WTC11 (cell line): ENCODE measurements at regions not wholly inside any gene's neighbourhood (a gene's known extent, or its start where the extent isn't known, plus 50 kb on each side); places are given as distances from the start of the nearest gene placed in this dataset.

Experiments used
- ATAC-seq: fragments of 200-7000 bp; cut with Tn5 transposase; 2 replicates; pipeline ENCODE4 v1.10.0; 2021; ENCODE audit warnings: mild to moderate bottlenecking, moderate library complexity
- CTCF ChIA-PET: fragments of 300-600 bp; sonication (Branson Sonifier 250); formaldehyde crosslinking; loops from one replicate; lab custom pipeline; 2021; ENCODE audit warnings: antibody characterized with exemption; lab: Charles Lee
- POLR2A ChIA-PET: fragments of 350-600 bp; sonication (Branson Sonifier 250); formaldehyde crosslinking; loops from one replicate; lab custom pipeline; 2021; ENCODE audit warnings: antibody characterized with exemption; lab: Charles Lee
- DNase-seq: peaks from one replicate; pipeline ENCODE4 v3.0.0; 2021; ENCODE audit warnings: low spot score
- H3K27ac Mint-ChIP-seq: 2 replicates; pipeline ENCODE4 v1.8.0; 2021; ENCODE audit warnings: mixed read lengths
- H3K27me3 Mint-ChIP-seq: 2 replicates; pipeline ENCODE4 v1.8.0; 2021; ENCODE audit warnings: low read depth, mild to moderate bottlenecking, moderate library complexity, mixed read lengths
- H3K36me3 Mint-ChIP-seq: 2 replicates; pipeline ENCODE4 v1.8.0; 2021; ENCODE audit warnings: mixed read lengths
- H3K4me1 Mint-ChIP-seq: 2 replicates; pipeline ENCODE4 v1.8.0; 2022; ENCODE audit warnings: mixed read lengths
- H3K4me3 Mint-ChIP-seq: 2 replicates; pipeline ENCODE4 v1.8.0; 2021; ENCODE audit warnings: mild to moderate bottlenecking, moderate library complexity, mixed read lengths
- H3K9me3 Mint-ChIP-seq: 2 replicates; pipeline ENCODE4 v1.8.0; 2021; ENCODE audit warnings: mixed read lengths
- CREM ChIP-seq: sonication (generic); formaldehyde crosslinking; IDR thresholded peaks from 2 replicates; pipeline ENCODE4 v1.8.1; 2022; ENCODE audit warnings: mild to moderate bottlenecking, missing genetic modification reagents, moderate library complexity
- ELF4 ChIP-seq: sonication (generic); formaldehyde crosslinking; IDR thresholded peaks from 2 replicates; pipeline ENCODE4 v1.8.1; 2022; ENCODE audit warnings: low read depth, mild to moderate bottlenecking, moderate library complexity, missing genetic modification reagents
- ESRRA ChIP-seq: sonication (generic); formaldehyde crosslinking; IDR thresholded peaks from 2 replicates; pipeline ENCODE4 v1.8.1; 2022; ENCODE audit warnings: mild to moderate bottlenecking, missing genetic modification reagents, borderline replicate concordance
- ETV6 ChIP-seq: sonication (generic); formaldehyde crosslinking; IDR thresholded peaks from 2 replicates; pipeline ENCODE4 v1.8.1; 2022; ENCODE audit warnings: mild to moderate bottlenecking, missing genetic modification reagents
- GABPB1 ChIP-seq: sonication (generic); formaldehyde crosslinking; IDR thresholded peaks from 2 replicates; pipeline ENCODE4 v1.8.1; 2023; ENCODE audit warnings: mild to moderate bottlenecking, missing genetic modification reagents
- GRHL2 ChIP-seq: fragments of 250-450 bp; sonication (Bioruptor Pico); IDR thresholded peaks from 2 replicates; pipeline ENCODE4 v1.8.0; 2022; ENCODE audit warnings: mild to moderate bottlenecking, moderate library complexity; ENCODE audit not compliant: insufficient replicate concordance, severe bottlenecking
- HMGA2 ChIP-seq: fragments of 250-450 bp; sonication (Bioruptor Pico); IDR thresholded peaks from 2 replicates; pipeline ENCODE4 v1.4.0; 2021; ENCODE audit warnings: mild to moderate bottlenecking, moderate library complexity
- IRF2 ChIP-seq: sonication (generic); formaldehyde crosslinking; IDR thresholded peaks from 2 replicates; pipeline ENCODE4 v1.8.0; 2022; ENCODE audit warnings: low read depth, missing genetic modification reagents, borderline replicate concordance
- JAZF1 ChIP-seq: fragments of 250-450 bp; sonication (Bioruptor Pico); IDR thresholded peaks from 2 replicates; pipeline ENCODE4 v1.9.0; 2021; ENCODE audit warnings: moderate library complexity, mild to moderate bottlenecking, inconsistent platforms
- KAT7 ChIP-seq: sonication (generic); formaldehyde crosslinking; IDR thresholded peaks from 2 replicates; pipeline ENCODE4 v1.8.1; 2023; ENCODE audit warnings: missing genetic modification reagents, mild to moderate bottlenecking, borderline replicate concordance
- PRRX2 ChIP-seq: fragments of 250-450 bp; sonication (Bioruptor Pico); IDR thresholded peaks from 2 replicates; pipeline ENCODE4 v1.8.0; 2021; ENCODE audit warnings: mild to moderate bottlenecking
- ZBTB21 ChIP-seq: sonication (generic); formaldehyde crosslinking; IDR thresholded peaks from 2 replicates; pipeline ENCODE4 v1.8.1; 2023; ENCODE audit warnings: mild to moderate bottlenecking, missing genetic modification reagents, borderline replicate concordance
- ZNF219 ChIP-seq: sonication (generic); formaldehyde crosslinking; IDR thresholded peaks from 2 replicates; pipeline ENCODE4 v1.8.0; 2023; ENCODE audit warnings: missing genetic modification reagents, mild to moderate bottlenecking, borderline replicate concordance
- ZNF317 ChIP-seq: sonication (generic); formaldehyde crosslinking; IDR thresholded peaks from 2 replicates; pipeline ENCODE4 v1.8.1; 2023; ENCODE audit warnings: low read depth, mild to moderate bottlenecking, moderate library complexity, missing genetic modification reagents, borderline replicate concordance
- ZNF396 ChIP-seq: fragments of 250-450 bp; sonication (Bioruptor Pico); IDR thresholded peaks from 2 replicates; pipeline ENCODE4 v1.8.0; 2021; ENCODE audit warnings: mild to moderate bottlenecking, moderate library complexity, borderline replicate concordance
- TF ChIP-seq, protein P1 (sequence below): sonication (generic); formaldehyde crosslinking; IDR thresholded peaks from 2 replicates; pipeline ENCODE4 v1.8.0; 2022; ENCODE audit warnings: mild to moderate bottlenecking, missing genetic modification reagents
- TF ChIP-seq, protein P2 (sequence below): sonication (generic); formaldehyde crosslinking; IDR thresholded peaks from 2 replicates; pipeline ENCODE4 v1.8.1; 2023; ENCODE audit warnings: mild to moderate bottlenecking, missing genetic modification reagents, borderline replicate concordance
- TF ChIP-seq, protein P3 (sequence below): fragments of 250-450 bp; sonication (Bioruptor Pico); conservative IDR thresholded peaks from 2 replicates; pipeline ENCODE4 v1.9.0; 2021; ENCODE audit warnings: mild to moderate bottlenecking
- TF ChIP-seq, protein P4 (sequence below): sonication (generic); formaldehyde crosslinking; IDR thresholded peaks from 2 replicates; pipeline ENCODE4 v1.8.1; 2022; ENCODE audit warnings: missing genetic modification reagents, borderline replicate concordance
- TF ChIP-seq, protein P5 (sequence below): sonication (generic); formaldehyde crosslinking; IDR thresholded peaks from 2 replicates; pipeline ENCODE4 v1.8.1; 2022; ENCODE audit warnings: mild to moderate bottlenecking, moderate library complexity, missing genetic modification reagents

DNA sequence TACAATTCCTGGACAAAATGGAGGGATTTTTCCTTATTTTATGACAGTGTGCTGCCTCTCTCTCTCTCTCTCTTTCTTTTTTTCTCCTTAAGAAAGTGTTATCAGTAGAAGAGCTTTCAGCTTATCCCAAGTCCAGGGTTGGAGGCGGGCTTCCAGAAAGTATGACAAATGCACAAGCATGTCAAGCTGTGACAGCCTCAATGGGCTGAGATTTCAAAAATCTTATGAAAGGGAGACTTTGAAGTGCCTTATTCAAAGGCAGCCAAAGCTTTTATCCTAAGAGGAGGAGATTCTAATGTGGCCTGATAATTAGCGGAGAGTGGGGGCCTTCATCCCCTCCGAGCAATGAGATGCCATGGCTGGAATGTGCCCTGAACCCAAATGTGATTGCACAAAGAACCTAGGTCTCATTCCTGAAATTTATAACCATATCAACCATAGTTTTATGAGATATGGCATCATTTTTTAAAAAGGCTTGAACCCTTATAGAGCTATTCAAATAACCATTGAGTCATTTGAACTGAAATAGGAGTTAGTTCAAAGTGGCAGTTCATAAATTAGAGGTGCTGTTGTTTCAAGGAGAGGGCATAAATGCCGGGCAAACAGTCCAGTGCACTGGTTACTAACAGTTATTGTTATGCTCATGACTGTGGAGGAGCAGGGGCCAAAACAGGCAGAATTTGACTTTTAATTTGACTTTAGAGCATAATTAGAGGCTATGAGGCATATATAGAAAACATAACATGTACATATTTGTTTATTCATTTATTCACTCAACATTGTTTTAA, 261.6 kb upstream of the THRB start:
- H3K27ac Mint-ChIP-seq: no peak overlapping the region
- no peaks in the 10 kb centered on the region for H3K27me3 Mint-ChIP-seq
- no peaks in the 10 kb centered on the region for H3K9me3 Mint-ChIP-seq
- ATAC-seq: no peak
- TF ChIP-seq ZNF396 (CRISPR knock-in tag) (no peak), ZNF219 (CRISPR knock-in tag) (no peak), ETV6 (CRISPR knock-in tag) (no peak), ELF4 (CRISPR knock-in tag) (no peak), ZBTB21 (CRISPR knock-in tag) (no peak), JAZF1 (CRISPR knock-in tag) (no peak), GABPB1 (CRISPR knock-in tag) (no peak), HMGA2 (CRISPR knock-in tag) (no peak), ZNF317 (CRISPR knock-in tag) (no peak), CREM (CRISPR knock-in tag) (no peak), PRRX2 (CRISPR knock-in tag) (no peak), ESRRA (CRISPR knock-in tag) (no peak), IRF2 (no peak), GRHL2 (no peak), KAT7 (CRISPR knock-in tag) (no peak)
- TF ChIP-seq, protein P1, sequence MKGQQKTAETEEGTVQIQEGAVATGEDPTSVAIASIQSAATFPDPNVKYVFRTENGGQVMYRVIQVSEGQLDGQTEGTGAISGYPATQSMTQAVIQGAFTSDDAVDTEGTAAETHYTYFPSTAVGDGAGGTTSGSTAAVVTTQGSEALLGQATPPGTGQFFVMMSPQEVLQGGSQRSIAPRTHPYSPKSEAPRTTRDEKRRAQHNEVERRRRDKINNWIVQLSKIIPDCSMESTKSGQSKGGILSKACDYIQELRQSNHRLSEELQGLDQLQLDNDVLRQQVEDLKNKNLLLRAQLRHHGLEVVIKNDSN (CRISPR knock-in tag): no peak
- TF ChIP-seq, protein P2, sequence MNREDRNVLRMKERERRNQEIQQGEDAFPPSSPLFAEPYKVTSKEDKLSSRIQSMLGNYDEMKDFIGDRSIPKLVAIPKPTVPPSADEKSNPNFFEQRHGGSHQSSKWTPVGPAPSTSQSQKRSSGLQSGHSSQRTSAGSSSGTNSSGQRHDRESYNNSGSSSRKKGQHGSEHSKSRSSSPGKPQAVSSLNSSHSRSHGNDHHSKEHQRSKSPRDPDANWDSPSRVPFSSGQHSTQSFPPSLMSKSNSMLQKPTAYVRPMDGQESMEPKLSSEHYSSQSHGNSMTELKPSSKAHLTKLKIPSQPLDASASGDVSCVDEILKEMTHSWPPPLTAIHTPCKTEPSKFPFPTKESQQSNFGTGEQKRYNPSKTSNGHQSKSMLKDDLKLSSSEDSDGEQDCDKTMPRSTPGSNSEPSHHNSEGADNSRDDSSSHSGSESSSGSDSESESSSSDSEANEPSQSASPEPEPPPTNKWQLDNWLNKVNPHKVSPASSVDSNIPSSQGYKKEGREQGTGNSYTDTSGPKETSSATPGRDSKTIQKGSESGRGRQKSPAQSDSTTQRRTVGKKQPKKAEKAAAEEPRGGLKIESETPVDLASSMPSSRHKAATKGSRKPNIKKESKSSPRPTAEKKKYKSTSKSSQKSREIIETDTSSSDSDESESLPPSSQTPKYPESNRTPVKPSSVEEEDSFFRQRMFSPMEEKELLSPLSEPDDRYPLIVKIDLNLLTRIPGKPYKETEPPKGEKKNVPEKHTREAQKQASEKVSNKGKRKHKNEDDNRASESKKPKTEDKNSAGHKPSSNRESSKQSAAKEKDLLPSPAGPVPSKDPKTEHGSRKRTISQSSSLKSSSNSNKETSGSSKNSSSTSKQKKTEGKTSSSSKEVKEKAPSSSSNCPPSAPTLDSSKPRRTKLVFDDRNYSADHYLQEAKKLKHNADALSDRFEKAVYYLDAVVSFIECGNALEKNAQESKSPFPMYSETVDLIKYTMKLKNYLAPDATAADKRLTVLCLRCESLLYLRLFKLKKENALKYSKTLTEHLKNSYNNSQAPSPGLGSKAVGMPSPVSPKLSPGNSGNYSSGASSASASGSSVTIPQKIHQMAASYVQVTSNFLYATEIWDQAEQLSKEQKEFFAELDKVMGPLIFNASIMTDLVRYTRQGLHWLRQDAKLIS (CRISPR knock-in tag): no peak
- TF ChIP-seq, protein P3, sequence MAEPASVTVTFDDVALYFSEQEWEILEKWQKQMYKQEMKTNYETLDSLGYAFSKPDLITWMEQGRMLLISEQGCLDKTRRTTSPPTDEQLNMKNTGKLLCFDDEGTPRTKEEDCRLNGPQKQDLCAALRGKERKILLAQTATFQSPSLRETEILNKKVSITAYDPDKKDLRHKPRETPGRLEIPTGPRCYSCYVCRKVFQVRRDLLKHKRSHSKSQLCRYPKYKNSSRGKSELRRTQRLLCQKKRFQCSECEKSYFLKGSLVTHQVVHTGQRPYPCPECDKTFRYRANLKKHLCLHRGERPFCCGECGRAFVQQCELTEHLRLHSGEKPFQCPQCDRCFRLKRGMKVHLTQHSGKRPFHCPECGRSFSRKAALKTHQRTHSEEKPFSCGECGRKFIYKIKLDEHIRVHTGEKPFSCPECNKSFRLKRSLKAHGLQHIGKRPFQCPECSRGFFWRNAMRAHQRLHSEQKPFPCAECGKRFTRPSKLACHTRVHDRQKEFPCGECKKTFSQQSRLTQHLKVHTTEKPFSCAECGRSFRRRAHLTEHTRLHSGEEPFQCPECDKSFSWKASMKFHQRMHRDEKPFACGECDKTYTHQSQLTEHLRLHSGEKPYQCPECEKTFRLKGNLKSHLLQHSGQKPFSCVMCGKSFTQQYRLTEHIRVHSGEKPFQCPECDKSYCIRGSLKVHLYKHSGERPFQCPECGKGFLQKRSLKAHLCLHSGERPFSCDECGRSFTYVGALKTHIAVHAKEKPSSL (CRISPR knock-in tag): no peak
- TF ChIP-seq, protein P4, sequence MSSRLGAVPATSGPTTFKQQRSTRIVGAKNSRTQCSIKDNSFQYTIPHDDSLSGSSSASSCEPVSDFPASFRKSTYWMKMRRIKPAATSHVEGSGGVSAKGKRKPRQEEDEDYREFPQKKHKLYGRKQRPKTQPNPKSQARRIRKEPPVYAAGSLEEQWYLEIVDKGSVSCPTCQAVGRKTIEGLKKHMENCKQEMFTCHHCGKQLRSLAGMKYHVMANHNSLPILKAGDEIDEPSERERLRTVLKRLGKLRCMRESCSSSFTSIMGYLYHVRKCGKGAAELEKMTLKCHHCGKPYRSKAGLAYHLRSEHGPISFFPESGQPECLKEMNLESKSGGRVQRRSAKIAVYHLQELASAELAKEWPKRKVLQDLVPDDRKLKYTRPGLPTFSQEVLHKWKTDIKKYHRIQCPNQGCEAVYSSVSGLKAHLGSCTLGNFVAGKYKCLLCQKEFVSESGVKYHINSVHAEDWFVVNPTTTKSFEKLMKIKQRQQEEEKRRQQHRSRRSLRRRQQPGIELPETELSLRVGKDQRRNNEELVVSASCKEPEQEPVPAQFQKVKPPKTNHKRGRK: no peak
- TF ChIP-seq, protein P5, sequence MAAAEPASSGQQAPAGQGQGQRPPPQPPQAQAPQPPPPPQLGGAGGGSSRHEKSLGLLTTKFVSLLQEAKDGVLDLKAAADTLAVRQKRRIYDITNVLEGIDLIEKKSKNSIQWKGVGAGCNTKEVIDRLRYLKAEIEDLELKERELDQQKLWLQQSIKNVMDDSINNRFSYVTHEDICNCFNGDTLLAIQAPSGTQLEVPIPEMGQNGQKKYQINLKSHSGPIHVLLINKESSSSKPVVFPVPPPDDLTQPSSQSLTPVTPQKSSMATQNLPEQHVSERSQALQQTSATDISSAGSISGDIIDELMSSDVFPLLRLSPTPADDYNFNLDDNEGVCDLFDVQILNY (CRISPR knock-in tag): no peak
- TF ChIP-seq, all 79 proteins: peak for 0
- no peak for DNase-seq
- Mint-ChIP-seq H3K4me3 (no peak overlapping the region), H3K4me1 (no peaks in the 10 kb centered on the region), H3K36me3 (no peaks in the 10 kb centered on the region)
- ChIA-PET POLR2A (no interaction called here), CTCF (no interaction called here)
